Tibial nerve (tissue), 4 donors: ENCODE measurements at regions not wholly inside any gene's neighbourhood (a gene's known extent, or its start where the extent isn't known, plus 50 kb on each side); places are given as distances from the start of the nearest gene placed in this dataset.
A peak's percentile ranks its signal among the peaks of the same experiment; 100 is the strongest.

Source experiments
- DNase-seq, 2 donors: peaks; one replicate each; pipeline ENCODE4 v3.0.0-alpha.2; 2019; ENCODE audit warnings: low spot score in 2 of 2
- H3K27ac ChIP-seq, 4 donors: fragments of 200-600 bp; sonication (generic) in 3 of 4; one replicate each; pipeline ENCODE4 v1.5.1; 2017 to 2019; ENCODE audit warnings: mild to moderate bottlenecking in 1 of 4
- H3K27me3 ChIP-seq, 2 donors: fragments of 200-600 bp; sonication (generic) in 1 of 2; one replicate each; pipeline versions ENCODE4 v1.5.1 to v1.6.0; 2017 to 2019
- H3K36me3 ChIP-seq, 3 donors: fragments of 200-600 bp; sonication (generic); one replicate each; pipeline ENCODE4 v1.5.1; 2018 to 2019
- H3K4me1 ChIP-seq, 4 donors: fragments of 200-600 bp; sonication (generic) in 3 of 4; one replicate each; pipeline ENCODE4 v1.5.1; 2017 to 2019
- H3K4me3 ChIP-seq, 4 donors: fragments of 200-600 bp; sonication (generic) in 3 of 4; one replicate each; pipeline ENCODE4 v1.5.1; 2017 to 2019; ENCODE audit warnings: mild to moderate bottlenecking in 1 of 4, moderate library complexity in 1 of 4
- H3K9me3 ChIP-seq, 4 donors: fragments of 200-600 bp; sonication (generic) in 3 of 4; one replicate each; pipeline ENCODE4 v1.5.1; 2017 to 2019
- EP300 ChIP-seq, 2 donors: sonication (generic); formaldehyde crosslinking; IDR thresholded peaks; one replicate each; pipeline ENCODE4 v1.6.1; 2017; ENCODE audit warnings: antibody characterized with exemption in 2 of 2, mild to moderate bottlenecking in 1 of 2
- POLR2A ChIP-seq, 2 donors: fragments of 450-650 bp; IDR thresholded peaks; one replicate each; pipeline ENCODE4 v1.6.1; 2017; ENCODE audit warnings: antibody characterized with exemption in 2 of 2, mild to moderate bottlenecking in 2 of 2, moderate library complexity in 2 of 2
- WGBS, 2 donors: methylation state at CpG; one replicate each; pipeline ENCODE4 v1.1.5; 2018; 5-methylcytosine and 5-hydroxymethylcytosine counted together
- TF ChIP-seq, protein P1 (sequence below), 5 experiments: fragments of 200-600 bp in 3 of 5; fragments of 450-650 bp in 2 of 5; sonication (generic) in 3 of 5; IDR thresholded peaks; one replicate each; pipeline ENCODE4 v1.5.1; 2016 to 2019; ENCODE audit warnings: antibody characterized with exemption in 5 of 5, mild to moderate bottlenecking in 3 of 5, moderate library complexity in 2 of 5

DNA sequence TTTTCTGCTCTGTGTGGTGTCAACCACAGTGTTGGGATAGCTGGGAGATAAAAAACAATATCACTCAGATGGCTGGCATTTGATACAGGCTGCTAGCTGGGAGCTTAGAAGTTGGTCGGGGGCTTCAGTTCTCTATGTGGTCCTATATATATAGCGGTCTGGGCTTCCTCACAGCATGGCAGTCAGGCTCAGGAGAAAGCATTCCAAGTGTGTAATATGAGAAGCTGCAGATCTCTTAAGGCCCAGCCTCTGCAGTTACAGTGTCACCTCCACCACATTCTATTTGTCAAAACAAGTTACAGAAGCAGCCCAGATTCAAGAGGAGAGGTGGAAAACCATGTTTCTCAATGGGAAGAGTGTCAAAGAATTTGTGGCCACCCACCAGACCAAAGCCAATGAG is 108.1 kb upstream of the NIPBL start:
- WGBS, 2 donors = 85 to 90% methylated on average over 2 of the region's 2 CpGs
- Histone ChIP-seq H3K9me3 (peaks cover 0 to 17% (median 0%) of the 10 kb centered on the region in 4 donors), H3K27ac (no peak overlapping the region), H3K4me1 (no peaks in the 10 kb centered on the region), H3K36me3 (no peaks in the 10 kb centered on the region), H3K27me3 (no peaks in the 10 kb centered on the region), H3K4me3 (no peak overlapping the region)
- no peak for DNase-seq
- no peak for TF ChIP-seq POLR2A (IDR thresholded peaks at IDR 0.05)
- no peak for TF ChIP-seq EP300 (IDR thresholded peaks at IDR 0.05)

DNA sequence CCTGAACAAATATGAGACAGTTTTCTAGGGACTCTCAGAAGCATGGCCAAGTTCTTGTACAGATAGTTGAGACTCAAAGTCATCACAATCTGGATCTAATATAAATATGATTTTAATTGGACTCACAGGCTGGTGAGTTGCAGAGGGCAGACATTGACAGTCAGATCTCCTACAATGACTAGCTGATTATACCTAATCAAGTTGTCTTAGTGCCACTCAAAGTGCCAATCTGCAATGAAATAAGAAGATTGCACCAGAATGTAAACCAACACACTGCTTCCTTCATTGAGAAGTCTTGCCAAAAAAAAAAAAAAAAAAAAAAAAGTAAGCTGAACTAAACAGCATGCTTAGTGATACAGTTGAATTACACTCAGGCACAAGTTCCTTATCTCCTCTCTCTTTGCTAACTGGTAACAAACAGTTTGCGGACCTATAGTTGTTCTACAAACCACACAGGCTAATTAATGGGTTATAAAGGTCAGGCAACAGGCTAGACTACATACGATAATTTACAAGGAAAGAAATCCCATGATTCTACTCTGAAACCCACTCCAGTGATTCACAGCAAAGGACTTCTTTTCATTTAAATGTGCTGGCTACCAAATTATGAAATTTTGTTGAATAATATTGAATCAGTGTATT is 107.3 kb upstream of the NIPBL start:
- DNase-seq = no peak
- no peaks in the 10 kb centered on the region for H3K27me3 ChIP-seq
- no peak overlapping the region for H3K27ac ChIP-seq
- peaks cover 0 to 17% (median 0%) of the 10 kb centered on the region in 4 donors for H3K9me3 ChIP-seq
- H3K4me3 ChIP-seq = no peak overlapping the region
- TF ChIP-seq POLR2A (IDR thresholded peaks at IDR 0.05) (no peak), EP300 (IDR thresholded peaks at IDR 0.05) (no peak)
- TF ChIP-seq, protein P1, sequence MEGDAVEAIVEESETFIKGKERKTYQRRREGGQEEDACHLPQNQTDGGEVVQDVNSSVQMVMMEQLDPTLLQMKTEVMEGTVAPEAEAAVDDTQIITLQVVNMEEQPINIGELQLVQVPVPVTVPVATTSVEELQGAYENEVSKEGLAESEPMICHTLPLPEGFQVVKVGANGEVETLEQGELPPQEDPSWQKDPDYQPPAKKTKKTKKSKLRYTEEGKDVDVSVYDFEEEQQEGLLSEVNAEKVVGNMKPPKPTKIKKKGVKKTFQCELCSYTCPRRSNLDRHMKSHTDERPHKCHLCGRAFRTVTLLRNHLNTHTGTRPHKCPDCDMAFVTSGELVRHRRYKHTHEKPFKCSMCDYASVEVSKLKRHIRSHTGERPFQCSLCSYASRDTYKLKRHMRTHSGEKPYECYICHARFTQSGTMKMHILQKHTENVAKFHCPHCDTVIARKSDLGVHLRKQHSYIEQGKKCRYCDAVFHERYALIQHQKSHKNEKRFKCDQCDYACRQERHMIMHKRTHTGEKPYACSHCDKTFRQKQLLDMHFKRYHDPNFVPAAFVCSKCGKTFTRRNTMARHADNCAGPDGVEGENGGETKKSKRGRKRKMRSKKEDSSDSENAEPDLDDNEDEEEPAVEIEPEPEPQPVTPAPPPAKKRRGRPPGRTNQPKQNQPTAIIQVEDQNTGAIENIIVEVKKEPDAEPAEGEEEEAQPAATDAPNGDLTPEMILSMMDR (IDR thresholded peaks at IDR 0.05) = no peak
- no peaks in the 10 kb centered on the region for H3K36me3 ChIP-seq
- 60 to 61% methylated on average over 2 of the region's 2 CpGs for WGBS, 2 donors
- H3K4me1 ChIP-seq = no peaks in the 10 kb centered on the region

DNA sequence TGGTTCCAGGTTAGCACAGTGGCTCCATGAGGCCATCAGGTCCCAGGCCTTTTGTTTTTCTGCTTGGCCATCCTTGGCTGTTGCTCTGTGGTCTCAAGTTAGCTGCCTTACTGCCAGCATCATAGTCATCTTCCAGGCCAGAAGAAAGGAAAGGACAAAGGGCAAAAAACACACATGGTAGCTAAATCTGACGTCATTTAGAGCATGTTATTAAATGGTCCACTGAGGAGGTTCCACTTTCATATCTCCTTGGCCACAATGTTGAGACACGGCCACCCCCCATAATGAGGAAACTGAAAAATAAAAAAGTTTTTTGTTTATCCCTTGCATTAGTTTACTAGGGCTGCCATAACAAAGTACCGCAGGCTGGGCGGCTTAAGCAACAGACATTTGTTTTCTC is 106.4 kb upstream of the NIPBL start:
- 82 to 88% methylated on average over 4 of the region's 4 CpGs for WGBS, 2 donors

DNA sequence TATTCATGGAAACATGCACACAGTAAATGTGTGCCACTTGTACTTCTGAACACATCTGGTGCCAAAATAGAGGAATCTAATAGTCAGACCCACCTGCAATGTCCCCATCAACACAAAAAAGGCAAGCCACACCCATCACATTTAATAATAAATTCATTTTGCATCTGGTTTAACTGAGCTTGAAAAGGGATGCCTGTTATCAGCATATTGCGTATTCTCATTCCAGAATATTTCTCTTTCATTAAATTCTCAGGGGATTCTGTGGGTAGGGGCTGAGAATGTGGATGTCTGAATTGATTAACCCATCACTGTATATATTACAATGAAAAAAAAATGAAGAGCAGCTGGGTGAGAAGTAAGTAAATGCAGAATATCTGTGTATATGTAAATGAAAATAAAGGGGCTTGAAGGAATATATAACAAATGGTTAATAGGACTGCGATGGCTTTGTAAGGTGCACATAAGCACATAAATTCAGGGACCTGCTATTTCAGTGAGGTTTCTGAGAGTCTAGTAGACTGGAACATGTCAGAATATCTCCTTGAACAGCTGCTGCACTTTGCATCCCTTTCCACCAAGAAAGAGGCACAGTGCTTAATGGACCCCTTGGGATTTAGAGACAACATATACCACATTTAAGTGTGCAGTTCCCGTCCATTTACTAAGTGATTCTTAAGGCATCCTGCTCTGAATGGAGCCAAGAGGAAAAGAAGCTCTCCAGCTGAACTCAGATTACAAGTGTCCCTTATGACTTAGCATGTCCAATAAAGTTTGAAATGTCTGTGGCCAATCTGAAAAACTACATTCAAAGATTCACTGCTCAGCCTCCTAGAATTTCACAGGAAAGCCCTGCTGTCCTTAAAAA is 104.1 kb upstream of the NIPBL start:
- TF ChIP-seq POLR2A (IDR thresholded peaks at IDR 0.05) = no peak
- TF ChIP-seq, protein P1 (IDR thresholded peaks at IDR 0.05) = no peak
- TF ChIP-seq EP300 (IDR thresholded peaks at IDR 0.05) = no peak
- no peak for DNase-seq
- no peak overlapping the region for H3K4me3 ChIP-seq
- WGBS, 2 donors = 53 to 58% methylated on average over 3 of the region's 3 CpGs
- H3K36me3 ChIP-seq = no peaks in the 10 kb centered on the region
- H3K4me1 ChIP-seq = no peaks in the 10 kb centered on the region
- H3K27me3 ChIP-seq = no peaks in the 10 kb centered on the region
- peaks cover 0 to 6% (median 0%) of the 10 kb centered on the region in 4 donors for H3K9me3 ChIP-seq
- no peak overlapping the region for H3K27ac ChIP-seq

More for the DNA sequence above, 106.4 kb upstream of the NIPBL start:
- TF ChIP-seq EP300 (IDR thresholded peaks at IDR 0.05) (no peak), POLR2A (IDR thresholded peaks at IDR 0.05) (no peak)
- TF ChIP-seq, protein P1 (IDR thresholded peaks at IDR 0.05) = no peak
- Histone ChIP-seq H3K27me3 (no peaks in the 10 kb centered on the region), H3K36me3 (no peaks in the 10 kb centered on the region), H3K9me3 (peaks cover 0 to 17% (median 0%) of the 10 kb centered on the region in 4 donors), H3K27ac (no peak overlapping the region), H3K4me3 (no peak overlapping the region), H3K4me1 (no peaks in the 10 kb centered on the region)
- DNase-seq = no peak

DNA sequence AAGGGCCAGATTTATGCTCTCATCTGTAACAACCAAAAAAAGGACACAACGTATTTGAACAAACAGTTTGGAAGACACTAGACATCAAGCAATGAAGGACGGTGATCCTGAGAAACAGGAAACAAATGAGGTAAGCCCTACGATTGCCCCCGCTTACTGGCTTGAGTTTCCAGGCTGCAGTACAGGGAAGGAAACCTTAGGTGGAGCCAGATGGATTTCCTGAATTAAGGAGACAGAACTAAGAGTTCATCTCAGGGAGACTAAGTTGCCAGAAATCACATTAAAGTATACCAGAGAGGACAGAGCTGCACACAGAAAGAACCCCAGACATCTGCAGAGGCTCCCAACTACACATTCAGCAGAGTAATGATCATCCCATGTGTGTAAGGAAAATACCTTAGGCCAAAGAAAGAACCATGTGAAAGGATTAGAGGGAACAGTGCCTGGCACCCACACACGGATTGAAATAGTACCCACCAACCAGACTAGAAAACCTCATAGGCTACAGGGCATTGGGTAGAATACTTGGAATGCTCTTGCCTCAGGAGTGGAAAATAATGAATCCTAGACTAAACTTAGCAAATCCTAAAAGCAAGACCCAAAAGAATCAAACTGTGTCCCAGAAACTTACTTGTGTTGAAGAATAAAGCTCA is 99.3 kb upstream of the NIPBL start:
- H3K36me3 ChIP-seq = no peaks in the 10 kb centered on the region
- no peaks in the 10 kb centered on the region for H3K27me3 ChIP-seq
- no peaks in the 10 kb centered on the region for H3K4me1 ChIP-seq
- H3K9me3 ChIP-seq = no peaks in the 10 kb centered on the region
- no peak overlapping the region for H3K27ac ChIP-seq
- no peak for TF ChIP-seq POLR2A (IDR thresholded peaks at IDR 0.05)
- TF ChIP-seq, protein P1 (IDR thresholded peaks at IDR 0.05) = peak; percentile 18 to 36 (median 25)
- H3K4me3 ChIP-seq = no peak overlapping the region
- peak in 1 of 2 donors; percentile 17 for DNase-seq
- 25 to 26% methylated on average over 5 of the region's 5 CpGs for WGBS, 2 donors
